H54 (cell line): ENCODE measurements at regions not wholly inside any gene's neighbourhood (a gene's known extent, or its start where the extent isn't known, plus 50 kb on each side); places are given as distances from the start of the nearest gene placed in this dataset.
"Not testable (repeated sequence)": the region's sequence is repeated elsewhere in the genome, so short reads cannot be mapped to it uniquely, and the experiment has no call there.

Experiments
- DNase-seq: peaks from one replicate; pipeline ENCODE4 v3.0.0; 2011; ENCODE audit warnings: low spot score, mixed read lengths; ENCODE audit not compliant: insufficient read length
- FAIRE-seq: peaks from 3 replicates; lab custom pipeline; 2011; peaks lifted over from hg19 to GRCh38; lab: Jason Lieb, UNC
- POLR2A ChIP-seq: IDR thresholded peaks from 2 replicates; pipeline ENCODE4 v1.6.1; 2011; ENCODE audit warnings: low read depth, mild to moderate bottlenecking, low read length

- FAIRE-seq (peak; percentile 50), DNase-seq (no peak)
- TF ChIP-seq POLR2A = no peak
Observed at GRCh38 chr7:9031386-9031785, 598.0 kb downstream of the NXPH1 start.

GRCh38 chr7:9036080-9036479 is 602.7 kb downstream of the NXPH1 start:
- DNase-seq (no peak), FAIRE-seq (no peak)
- TF ChIP-seq POLR2A = no peak

GRCh38 chr7:9071160-9071762 is 637.9 kb downstream of the NXPH1 start:
- FAIRE-seq (no peak), DNase-seq (no peak)
- no peak for TF ChIP-seq POLR2A

GRCh38 chr7:9075774-9076173 is 642.4 kb downstream of the NXPH1 start:
- FAIRE-seq, DNase-seq: not testable (repeated sequence)

GRCh38 chr7:9082203-9082602 is 648.8 kb downstream of the NXPH1 start:
- no peak for FAIRE-seq
- TF ChIP-seq POLR2A = no peak
- no peak for DNase-seq

GRCh38 chr7:9083837-9084236 is 650.4 kb downstream of the NXPH1 start:
- TF ChIP-seq POLR2A = no peak
- FAIRE-seq (no peak), DNase-seq (no peak)

GRCh38 chr7:9091282-9091681 is 657.9 kb downstream of the NXPH1 start:
- DNase-seq = no peak
- no peak for TF ChIP-seq POLR2A
- FAIRE-seq = peak; percentile 68

GRCh38 chr7:9097565-9098060 is 664.2 kb downstream of the NXPH1 start:
- no peak for TF ChIP-seq POLR2A
- FAIRE-seq (peak; percentile 97), DNase-seq (peak; percentile 24)

GRCh38 chr7:9100289-9100688 is 666.9 kb downstream of the NXPH1 start:
- no peak for TF ChIP-seq POLR2A
- peak; percentile 73 for FAIRE-seq
- DNase-seq = no peak

- DNase-seq (no peak), FAIRE-seq (no peak)
Observed at GRCh38 chr7:9102846-9103245, 669.4 kb downstream of the NXPH1 start.

GRCh38 chr7:9106747-9107146 is 673.3 kb downstream of the NXPH1 start:
- no peak for DNase-seq

More at GRCh38 chr7:9102846-9103245, 669.4 kb downstream of the NXPH1 start:
- no peak for TF ChIP-seq POLR2A

GRCh38 chr7:9120331-9120730 is 686.9 kb downstream of the NXPH1 start:
- no peak for FAIRE-seq
- DNase-seq = no peak
- no peak for TF ChIP-seq POLR2A

More at GRCh38 chr7:9106747-9107146, 673.3 kb downstream of the NXPH1 start:
- no peak for FAIRE-seq
- no peak for TF ChIP-seq POLR2A

- no peak for DNase-seq
- FAIRE-seq = no peak
- no peak for TF ChIP-seq POLR2A
Observed at GRCh38 chr7:9124320-9124719, 690.9 kb downstream of the NXPH1 start.

GRCh38 chr7:9125246-9125645 is 691.8 kb downstream of the NXPH1 start:
- FAIRE-seq = peak; percentile 71
- no peak for DNase-seq
- TF ChIP-seq POLR2A = no peak

GRCh38 chr7:9127901-9128300 is 694.5 kb downstream of the NXPH1 start:
- no peak for TF ChIP-seq POLR2A
- no peak for DNase-seq
- peak; percentile 52 for FAIRE-seq
